ENCODE measurements at regions not wholly inside any gene's neighbourhood (a gene's known extent, or its start where the extent isn't known, plus 50 kb on each side); places are given as distances from the start of the nearest gene placed in this dataset.

- H3K4me1 ChIP-seq: peaks cover 0 to 59% (median 23%) of the 10 kb centered on the region in 4 donors
- TF ChIP-seq, protein P1, sequence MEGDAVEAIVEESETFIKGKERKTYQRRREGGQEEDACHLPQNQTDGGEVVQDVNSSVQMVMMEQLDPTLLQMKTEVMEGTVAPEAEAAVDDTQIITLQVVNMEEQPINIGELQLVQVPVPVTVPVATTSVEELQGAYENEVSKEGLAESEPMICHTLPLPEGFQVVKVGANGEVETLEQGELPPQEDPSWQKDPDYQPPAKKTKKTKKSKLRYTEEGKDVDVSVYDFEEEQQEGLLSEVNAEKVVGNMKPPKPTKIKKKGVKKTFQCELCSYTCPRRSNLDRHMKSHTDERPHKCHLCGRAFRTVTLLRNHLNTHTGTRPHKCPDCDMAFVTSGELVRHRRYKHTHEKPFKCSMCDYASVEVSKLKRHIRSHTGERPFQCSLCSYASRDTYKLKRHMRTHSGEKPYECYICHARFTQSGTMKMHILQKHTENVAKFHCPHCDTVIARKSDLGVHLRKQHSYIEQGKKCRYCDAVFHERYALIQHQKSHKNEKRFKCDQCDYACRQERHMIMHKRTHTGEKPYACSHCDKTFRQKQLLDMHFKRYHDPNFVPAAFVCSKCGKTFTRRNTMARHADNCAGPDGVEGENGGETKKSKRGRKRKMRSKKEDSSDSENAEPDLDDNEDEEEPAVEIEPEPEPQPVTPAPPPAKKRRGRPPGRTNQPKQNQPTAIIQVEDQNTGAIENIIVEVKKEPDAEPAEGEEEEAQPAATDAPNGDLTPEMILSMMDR (IDR thresholded peaks at IDR 0.05): no peak
- no peaks in the 10 kb centered on the region for H3K27me3 ChIP-seq
- intact Hi-C loops (cut with DNase I; ENCODE audit: low total_unique reads): no loop called here
- H3K9me3 ChIP-seq: no peaks in the 10 kb centered on the region
- H3K27ac ChIP-seq: peak overlapping the region; percentile 73 to 75
- no peaks in the 10 kb centered on the region for H3K36me3 ChIP-seq
- H3K4me3 ChIP-seq: no peak overlapping the region
- DNase-seq: no peak
Observed at GRCh38 chr5:60340965-60341471, 358.9 kb downstream of the DEPDC1B start.

- intact Hi-C loops (cut with DNase I; ENCODE audit: low total_unique reads): no loop called here
- peak overlapping the region; percentile 73 to 75 for H3K27ac ChIP-seq
- H3K9me3 ChIP-seq: no peaks in the 10 kb centered on the region
- no peaks in the 10 kb centered on the region for H3K36me3 ChIP-seq
- no peak for DNase-seq
- peak overlapping the region in 1 of 2 donors; percentile 14 for H3K4me3 ChIP-seq
- peaks cover 0 to 62% (median 27%) of the 10 kb centered on the region in 4 donors for H3K4me1 ChIP-seq
- no peaks in the 10 kb centered on the region for H3K27me3 ChIP-seq
- TF ChIP-seq, protein P1 (IDR thresholded peaks at IDR 0.05): no peak
Observed at GRCh38 chr5:60340326-60340725, 359.6 kb downstream of the DEPDC1B start.

- intact Hi-C loops (cut with DNase I; ENCODE audit: low total_unique reads): no loop called here
- peak; percentile 64 to 85 for DNase-seq
- peaks cover 0 to 68% (median 33%) of the 10 kb centered on the region in 4 donors for H3K4me1 ChIP-seq
- no peaks in the 10 kb centered on the region for H3K36me3 ChIP-seq
- TF ChIP-seq, protein P1 (IDR thresholded peaks at IDR 0.05): no peak
- peak overlapping the region; percentile 73 to 75 for H3K27ac ChIP-seq
- no peaks in the 10 kb centered on the region for H3K27me3 ChIP-seq
- no peaks in the 10 kb centered on the region for H3K9me3 ChIP-seq
- H3K4me3 ChIP-seq: peak overlapping the region in 1 of 2 donors; percentile 14
Observed at GRCh38 chr5:60339691-60340201, 360.2 kb downstream of the DEPDC1B start.

GRCh38 chr5:60338846-60339245 lies 361.1 kb downstream of the DEPDC1B start:
- Histone ChIP-seq H3K4me1 (peaks cover 0 to 77% (median 38%) of the 10 kb centered on the region in 4 donors), H3K4me3 (no peak overlapping the region), H3K36me3 (no peaks in the 10 kb centered on the region), H3K9me3 (no peaks in the 10 kb centered on the region), H3K27me3 (no peaks in the 10 kb centered on the region), H3K27ac (peak overlapping the region; percentile 73 to 75)
- DNase-seq: no peak
- TF ChIP-seq, protein P1 (IDR thresholded peaks at IDR 0.05): no peak
- intact Hi-C loops (cut with DNase I; ENCODE audit: low total_unique reads): no loop called here

DNA sequence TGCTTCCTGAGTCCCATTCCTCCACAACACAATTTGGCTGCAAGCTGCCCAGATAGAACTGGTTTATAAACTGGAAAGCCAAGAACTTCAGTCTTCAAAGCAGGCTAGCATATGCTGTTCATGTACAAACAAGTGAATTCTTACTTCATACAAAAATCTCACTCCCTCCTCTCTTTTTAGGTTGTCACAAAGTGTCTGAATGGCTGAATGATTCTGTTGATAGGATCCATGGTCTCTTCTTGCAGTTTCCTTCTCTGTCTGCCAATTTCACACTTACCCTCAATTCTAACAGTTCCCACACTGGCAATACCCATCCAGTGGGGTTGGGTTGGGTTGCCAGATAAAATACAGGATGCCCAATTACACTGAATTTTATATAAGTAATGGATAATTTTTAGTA lies 363.5 kb downstream of the DEPDC1B start:
- H3K27ac ChIP-seq: peak overlapping the region; percentile 39 to 46

More for the DNA sequence above, 363.5 kb downstream of the DEPDC1B start:
- TF ChIP-seq, protein P1 (IDR thresholded peaks at IDR 0.05): no peak
- Histone ChIP-seq H3K4me1 (peaks cover 0 to 76% (median 34%) of the 10 kb centered on the region in 4 donors), H3K36me3 (no peaks in the 10 kb centered on the region), H3K9me3 (no peaks in the 10 kb centered on the region), H3K4me3 (no peak overlapping the region), H3K27me3 (no peaks in the 10 kb centered on the region)
- DNase-seq: no peak
- intact Hi-C loops (cut with DNase I; ENCODE audit: low total_unique reads): no loop called here
